VCaP (cell line): ENCODE measurements at regions not wholly inside any gene's neighbourhood (a gene's known extent, or its start where the extent isn't known, plus 50 kb on each side); places are given as distances from the start of the nearest gene placed in this dataset.

Experiments
- H3K27ac ChIP-seq: fragments of 450-650 bp; 2 replicates; pipeline ENCODE4 v1.5.1; 2017
- TF ChIP-seq, protein P1 (sequence below): fragments of 450-650 bp; conservative IDR thresholded peaks from 2 replicates; pipeline ENCODE4 v1.5.1; 2017; ENCODE audit warnings: mild to moderate bottlenecking, moderate library complexity

GRCh38 chr5:110996742-110997141 is 74.8 kb upstream of the TSLP start:
- no peak overlapping the region for H3K27ac ChIP-seq
- TF ChIP-seq, protein P1, sequence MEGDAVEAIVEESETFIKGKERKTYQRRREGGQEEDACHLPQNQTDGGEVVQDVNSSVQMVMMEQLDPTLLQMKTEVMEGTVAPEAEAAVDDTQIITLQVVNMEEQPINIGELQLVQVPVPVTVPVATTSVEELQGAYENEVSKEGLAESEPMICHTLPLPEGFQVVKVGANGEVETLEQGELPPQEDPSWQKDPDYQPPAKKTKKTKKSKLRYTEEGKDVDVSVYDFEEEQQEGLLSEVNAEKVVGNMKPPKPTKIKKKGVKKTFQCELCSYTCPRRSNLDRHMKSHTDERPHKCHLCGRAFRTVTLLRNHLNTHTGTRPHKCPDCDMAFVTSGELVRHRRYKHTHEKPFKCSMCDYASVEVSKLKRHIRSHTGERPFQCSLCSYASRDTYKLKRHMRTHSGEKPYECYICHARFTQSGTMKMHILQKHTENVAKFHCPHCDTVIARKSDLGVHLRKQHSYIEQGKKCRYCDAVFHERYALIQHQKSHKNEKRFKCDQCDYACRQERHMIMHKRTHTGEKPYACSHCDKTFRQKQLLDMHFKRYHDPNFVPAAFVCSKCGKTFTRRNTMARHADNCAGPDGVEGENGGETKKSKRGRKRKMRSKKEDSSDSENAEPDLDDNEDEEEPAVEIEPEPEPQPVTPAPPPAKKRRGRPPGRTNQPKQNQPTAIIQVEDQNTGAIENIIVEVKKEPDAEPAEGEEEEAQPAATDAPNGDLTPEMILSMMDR: no peak

DNA sequence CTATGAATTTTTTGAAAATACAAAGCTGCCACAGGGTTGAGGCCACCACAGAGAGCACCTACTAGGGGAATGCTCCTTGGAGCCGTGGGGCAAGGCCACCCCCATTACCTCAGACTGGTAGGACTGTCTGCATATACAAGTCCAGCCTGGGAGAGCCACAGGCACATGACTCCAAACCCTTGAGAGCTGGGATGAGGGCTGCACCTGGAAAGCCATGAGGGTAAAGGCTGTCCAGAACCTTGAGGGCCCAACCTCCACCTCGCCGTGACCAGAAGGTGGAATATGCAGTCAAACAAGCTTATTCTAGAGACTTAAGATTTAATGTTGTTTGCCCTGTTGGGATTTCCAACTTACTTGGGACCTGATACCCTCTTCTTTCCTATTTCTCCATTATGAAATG is 69.5 kb upstream of the TSLP start:
- H3K27ac ChIP-seq: no peak overlapping the region
- TF ChIP-seq, protein P1: no peak

DNA sequence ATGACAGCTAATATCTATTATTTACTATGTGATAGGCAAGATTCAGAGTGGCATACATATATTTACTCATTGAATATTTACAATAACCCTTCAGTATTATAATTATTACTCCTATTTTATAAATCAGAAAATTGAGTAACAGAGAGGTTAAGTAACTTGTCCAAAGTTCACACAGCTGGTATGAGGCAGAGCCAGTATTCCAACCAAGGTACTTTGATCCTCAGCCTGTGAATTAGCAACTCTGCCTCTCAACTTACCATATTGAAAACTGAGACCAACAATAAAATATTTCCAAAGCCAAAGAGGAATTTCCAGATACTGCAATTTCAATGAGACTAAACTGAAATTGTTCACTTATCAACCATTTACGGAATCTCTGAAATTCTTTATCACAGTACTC is 67.9 kb upstream of the TSLP start:
- TF ChIP-seq, protein P1: no peak
- H3K27ac ChIP-seq: no peak overlapping the region

- TF ChIP-seq, protein P1: no peak
- no peak overlapping the region for H3K27ac ChIP-seq
These were observed 67.2 kb upstream of the TSLP start for GRCh38 chr5:111004291-111004690.

GRCh38 chr5:111010783-111011182 is 60.7 kb upstream of the TSLP start:
- TF ChIP-seq, protein P1: no peak
- no peak overlapping the region for H3K27ac ChIP-seq

- TF ChIP-seq, protein P1: no peak
- no peak overlapping the region for H3K27ac ChIP-seq
These were observed 58.5 kb upstream of the TSLP start for GRCh38 chr5:111013011-111013410.

- no peak overlapping the region for H3K27ac ChIP-seq
- TF ChIP-seq, protein P1: no peak
These were observed 54.7 kb upstream of the TSLP start for GRCh38 chr5:111016801-111017200.

GRCh38 chr5:111017731-111018130 is 53.8 kb upstream of the TSLP start:
- H3K27ac ChIP-seq: no peak overlapping the region
- TF ChIP-seq, protein P1: no peak
